HG03097 (cell line): ENCODE measurements at regions not wholly inside any gene's neighbourhood (a gene's known extent, or its start where the extent isn't known, plus 50 kb on each side); places are given as distances from the start of the nearest gene placed in this dataset.

ENCODE experiments used
- ATAC-seq: cut with Tn5 transposase; IDR thresholded peaks from one replicate; pipeline ENCODE4 v1.9.1; 2021; ENCODE audit not compliant: unreplicated experiment, low FRiP score

DNA sequence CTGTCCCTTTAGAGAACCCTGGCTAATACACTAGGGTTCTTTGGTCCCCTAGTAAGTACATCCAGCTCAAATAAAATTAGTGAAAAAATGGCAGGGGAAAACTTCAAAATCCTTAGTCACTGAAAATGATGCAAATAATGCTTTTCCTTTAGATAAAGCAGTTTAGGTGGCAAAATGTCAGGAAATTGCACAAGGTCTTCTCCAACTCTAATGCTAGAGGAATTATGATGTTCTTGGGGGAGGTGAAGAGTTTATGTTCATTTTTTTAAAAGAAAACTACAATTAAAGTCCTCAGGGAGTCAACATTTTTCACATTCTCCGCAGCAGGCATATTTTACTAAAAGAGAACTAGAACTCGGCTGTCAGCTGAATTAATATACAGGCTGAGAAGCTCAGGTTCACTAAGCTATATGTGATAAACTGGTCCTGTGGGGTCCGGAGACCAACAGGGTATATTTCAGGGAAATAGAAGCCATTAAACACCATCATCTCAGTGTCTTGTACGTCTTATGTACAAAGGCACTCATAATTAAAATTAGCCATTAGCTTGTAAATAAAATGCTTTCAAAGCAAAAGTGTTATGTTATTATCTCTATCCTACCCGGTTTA is 1164.7 kb upstream of the AUTS2 start:
- ATAC-seq: no peak

DNA sequence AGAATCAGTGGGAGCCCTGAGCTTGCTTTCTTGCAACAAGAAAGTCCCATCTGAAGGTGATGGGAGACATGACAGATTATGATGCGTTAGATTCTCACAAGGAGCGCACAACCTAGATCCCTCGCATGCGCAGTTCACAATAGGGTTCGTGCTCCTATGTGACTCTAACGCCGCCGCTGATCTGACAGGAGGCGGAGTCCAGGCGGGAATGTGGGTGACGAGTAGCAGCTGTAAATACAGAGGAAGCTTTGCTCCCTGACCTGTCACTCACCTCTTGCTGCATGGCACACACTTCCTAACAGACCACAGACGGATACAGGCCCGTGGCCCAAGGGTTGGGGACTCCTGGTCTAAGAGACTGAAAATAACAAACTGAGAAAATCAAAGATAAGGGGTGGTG is 1163.4 kb upstream of the AUTS2 start:
- ATAC-seq: no peak

DNA sequence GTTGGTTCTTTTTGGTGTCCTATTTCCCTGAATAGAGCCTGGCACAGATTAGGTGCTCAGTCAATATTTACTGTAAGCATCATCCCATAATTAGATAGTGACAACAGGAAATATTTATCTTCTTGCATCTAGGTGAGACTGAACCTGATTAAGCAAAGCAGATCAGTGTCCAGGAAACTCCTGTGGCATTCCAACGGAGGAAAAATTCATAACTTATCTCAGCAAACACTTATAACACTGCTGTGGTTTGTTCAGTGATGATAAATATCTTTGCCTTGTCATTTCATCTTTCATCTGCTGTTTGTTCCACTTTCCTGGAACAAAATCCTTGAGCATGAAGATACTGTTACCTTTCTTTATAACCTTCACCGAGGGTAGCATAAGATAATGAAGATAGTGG is 1160.3 kb upstream of the AUTS2 start:
- ATAC-seq: no peak

DNA sequence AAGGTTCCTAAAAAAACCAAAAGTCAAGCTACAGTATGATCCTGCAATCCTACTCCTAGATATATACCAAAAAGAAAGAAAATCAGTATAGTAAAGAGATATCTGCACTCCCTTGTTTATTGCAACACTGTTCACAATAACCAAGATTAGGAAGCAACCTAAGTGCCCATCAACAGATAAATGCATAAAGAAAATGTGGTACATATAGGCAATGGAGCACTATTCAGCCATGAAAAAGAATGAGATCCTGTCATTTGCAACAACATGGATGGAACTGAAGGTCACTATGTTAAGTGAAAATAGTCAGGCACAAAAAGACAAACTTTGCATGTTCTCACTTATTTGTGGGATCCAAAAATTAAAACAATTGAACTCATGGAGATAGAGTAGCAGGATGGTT is 1159.5 kb upstream of the AUTS2 start:
- ATAC-seq: no peak

DNA sequence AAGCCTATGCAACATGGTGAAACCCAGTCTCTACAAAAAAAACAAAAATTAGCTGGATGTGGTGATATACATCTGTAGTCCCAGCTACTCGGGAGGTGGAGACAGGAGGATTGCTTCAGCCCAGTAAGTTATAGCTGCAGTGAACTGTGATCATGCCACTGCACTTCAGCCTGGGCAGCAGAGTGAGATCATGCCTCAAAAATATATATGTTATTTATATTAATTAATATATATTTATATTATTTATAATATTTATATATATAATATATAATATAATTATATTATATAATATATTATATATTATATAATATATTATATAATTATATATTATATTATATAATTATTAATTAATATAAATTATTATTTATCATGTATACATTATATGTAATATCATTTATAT is 1158.4 kb upstream of the AUTS2 start:
- ATAC-seq: no peak

DNA sequence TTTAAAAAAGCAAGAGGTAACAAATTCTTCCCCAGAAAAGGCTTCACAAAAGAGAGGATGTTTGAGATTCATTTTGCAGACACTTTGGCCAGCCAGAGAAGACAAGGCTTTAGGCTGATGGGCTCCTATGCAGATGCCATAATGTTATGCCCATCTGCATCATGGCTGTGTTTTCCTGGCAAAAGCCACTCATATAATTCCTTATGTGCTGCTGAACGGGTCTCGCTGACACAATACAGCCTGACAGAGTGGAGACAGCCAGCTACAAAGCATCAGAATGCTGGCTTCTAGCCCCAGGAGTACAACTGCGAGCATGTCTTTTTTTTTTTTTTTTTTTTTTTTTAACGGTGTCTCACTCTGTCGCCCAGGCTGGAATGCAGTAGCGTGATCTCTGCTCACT is 1157.4 kb upstream of the AUTS2 start:
- ATAC-seq: no peak

DNA sequence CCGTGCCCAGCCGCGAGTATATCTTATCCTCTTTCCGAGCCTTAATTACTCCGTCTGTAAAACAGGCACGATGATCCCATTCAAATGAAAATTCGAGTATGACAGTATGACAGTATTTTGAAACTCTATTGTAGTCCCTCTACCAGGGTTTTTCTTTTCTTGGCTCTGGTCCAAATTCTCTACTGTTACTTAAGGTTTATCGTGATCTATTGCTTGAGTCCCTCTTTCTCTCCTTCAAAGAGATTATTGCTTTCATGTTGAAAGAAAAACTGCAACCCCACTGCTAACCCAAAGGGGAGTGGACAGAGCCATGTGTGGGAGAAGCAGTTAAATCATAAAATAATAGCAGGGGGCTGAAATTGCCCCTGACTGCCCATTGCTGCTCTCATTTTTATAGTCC is 1156.6 kb upstream of the AUTS2 start:
- no peak for ATAC-seq

DNA sequence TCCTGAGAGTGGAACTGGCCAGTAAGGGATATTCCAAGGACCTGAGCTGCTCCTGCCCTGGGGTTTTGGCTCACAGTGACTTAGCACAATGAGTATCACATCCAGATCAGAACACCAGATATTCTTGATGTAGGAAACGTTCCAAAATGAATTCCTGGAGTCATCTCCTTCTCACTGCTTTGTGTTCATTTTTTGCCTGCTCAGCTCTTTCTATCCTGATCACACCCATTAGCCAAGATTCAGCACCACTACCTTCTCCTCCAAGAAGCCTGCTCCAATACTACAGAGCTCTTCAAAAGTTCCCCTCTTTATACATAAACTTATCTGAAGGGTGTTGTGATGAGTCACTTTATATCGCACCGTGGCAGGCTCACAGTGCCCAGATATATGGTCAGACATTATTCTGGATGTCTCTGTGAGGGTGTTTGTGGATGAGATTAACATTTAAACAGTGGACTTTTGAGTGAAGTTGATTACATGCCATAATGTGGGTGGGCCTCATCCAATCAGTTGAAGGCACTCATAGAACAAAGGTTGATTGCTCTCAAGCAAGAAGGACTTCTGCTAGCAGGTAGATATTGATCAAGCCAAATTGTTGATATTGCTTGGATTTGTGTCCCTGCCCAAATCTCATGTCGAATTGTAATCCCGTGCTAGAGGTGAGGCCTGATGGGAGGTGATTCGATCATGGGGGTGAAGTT is 1155.2 kb upstream of the AUTS2 start:
- no peak for ATAC-seq

DNA sequence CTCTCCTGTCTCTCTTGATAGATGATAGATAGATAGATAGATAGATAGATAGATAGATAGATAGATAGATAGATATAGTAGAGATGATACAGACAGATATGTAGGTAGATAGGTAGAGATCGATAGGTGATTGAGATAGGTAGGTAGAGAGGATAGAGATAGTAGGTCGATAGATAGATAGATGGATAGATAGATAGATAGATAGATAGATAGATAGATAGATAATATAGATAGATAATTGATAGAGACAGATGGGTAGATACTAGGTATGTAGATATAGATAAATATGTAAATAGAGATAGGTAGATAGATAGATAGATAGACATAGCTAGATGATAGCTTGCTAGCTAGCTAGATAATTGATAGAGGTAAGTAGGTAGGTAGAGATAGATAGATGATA is 1154.2 kb upstream of the AUTS2 start:
- ATAC-seq: no peak

DNA sequence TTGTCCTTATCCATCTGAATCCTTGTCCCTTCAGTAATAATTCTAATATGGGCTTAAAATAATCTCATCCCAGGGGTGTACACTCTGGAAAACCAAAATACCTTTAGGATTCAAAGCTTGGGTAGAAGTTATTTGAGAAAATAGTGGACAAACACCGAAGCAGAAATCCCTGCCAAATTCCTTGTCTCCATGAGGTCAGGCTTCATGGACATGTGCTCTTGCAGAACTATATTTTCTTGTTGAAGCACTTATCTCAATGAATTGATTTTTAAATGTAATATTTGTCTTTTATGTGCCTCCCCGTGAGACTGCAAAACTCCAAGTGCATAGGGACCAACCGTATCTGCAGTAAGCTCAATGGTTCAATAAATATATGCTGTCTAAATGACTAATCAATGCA is 1153.3 kb upstream of the AUTS2 start:
- no peak for ATAC-seq

DNA sequence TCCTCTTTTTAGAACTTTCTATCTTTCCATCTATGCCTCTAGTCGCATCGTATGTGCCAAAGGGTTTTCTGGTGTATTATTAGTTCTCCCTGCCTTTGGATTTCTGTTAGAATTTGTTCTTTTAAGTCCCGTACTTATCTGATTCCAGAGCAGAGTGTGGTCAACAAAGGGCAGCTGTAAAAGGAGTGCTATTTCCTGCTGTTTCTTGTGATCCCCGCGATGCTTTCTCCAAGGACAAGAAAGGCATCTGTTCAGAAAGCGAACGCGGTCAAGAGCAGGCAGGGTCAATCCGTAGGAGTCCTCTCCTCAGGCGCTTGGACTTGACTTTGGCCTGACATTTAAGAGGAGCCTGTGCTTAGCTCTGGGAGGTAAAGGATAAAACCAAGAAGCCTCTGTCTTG is 1152.1 kb upstream of the AUTS2 start:
- no peak for ATAC-seq

DNA sequence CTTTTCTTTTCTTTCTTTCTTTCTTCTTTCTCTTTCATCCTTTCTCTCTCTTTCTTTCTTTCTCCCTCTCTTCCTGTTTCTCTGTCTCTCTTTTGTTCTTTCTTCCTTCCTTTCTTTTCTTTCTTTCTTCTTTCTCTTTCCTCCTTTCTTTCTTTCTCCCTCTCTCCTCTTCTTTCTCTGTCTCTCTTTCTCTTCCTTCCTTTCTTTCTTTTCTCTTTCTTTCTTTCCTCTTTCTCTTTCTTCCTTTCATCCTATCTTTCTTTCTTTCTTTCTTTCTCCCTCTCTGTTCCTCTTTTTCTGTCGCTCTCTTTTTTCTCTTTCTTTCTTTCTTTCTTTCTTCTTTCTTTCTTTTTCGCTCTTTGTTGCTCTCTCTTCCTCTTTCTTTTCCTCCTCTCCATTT is 1149.2 kb upstream of the AUTS2 start:
- ATAC-seq: no peak

DNA sequence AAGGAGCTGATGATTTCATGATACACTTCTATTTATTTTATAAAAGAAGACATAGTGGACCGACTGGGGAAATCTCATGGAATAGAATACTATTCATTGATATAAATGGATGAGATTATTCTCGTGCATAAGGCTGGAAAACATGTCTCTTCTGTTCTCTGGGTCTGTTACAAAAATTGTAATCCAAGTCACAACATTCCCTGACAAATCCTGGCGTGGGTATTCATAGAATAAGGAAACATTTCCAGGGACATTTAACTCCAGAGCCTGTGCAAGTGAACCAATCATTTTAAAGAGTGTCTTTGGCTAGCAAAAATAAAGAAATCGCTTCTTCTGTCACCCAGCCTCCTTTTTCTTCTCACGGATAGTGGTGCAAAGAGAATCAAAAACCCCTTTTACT is 1148.5 kb upstream of the AUTS2 start:
- ATAC-seq: no peak

DNA sequence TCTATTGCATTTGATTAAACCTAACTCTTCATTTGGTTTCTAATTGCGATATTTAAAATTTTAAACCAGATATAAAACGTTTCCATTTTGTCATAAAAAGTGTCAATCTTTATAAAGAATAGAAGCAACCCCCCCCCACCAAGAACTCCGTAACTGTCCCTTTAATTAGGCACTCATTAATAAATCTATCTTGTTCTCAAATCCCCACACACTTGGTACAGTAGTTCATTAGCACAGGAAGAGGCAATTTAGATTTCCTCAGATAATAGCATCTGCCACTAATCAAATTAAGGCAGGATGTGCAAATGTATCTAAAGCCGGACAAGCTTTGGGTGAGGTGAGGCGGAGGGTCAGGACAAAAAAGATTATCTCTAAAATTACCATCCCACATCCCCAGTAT is 1143.3 kb upstream of the AUTS2 start:
- no peak for ATAC-seq

DNA sequence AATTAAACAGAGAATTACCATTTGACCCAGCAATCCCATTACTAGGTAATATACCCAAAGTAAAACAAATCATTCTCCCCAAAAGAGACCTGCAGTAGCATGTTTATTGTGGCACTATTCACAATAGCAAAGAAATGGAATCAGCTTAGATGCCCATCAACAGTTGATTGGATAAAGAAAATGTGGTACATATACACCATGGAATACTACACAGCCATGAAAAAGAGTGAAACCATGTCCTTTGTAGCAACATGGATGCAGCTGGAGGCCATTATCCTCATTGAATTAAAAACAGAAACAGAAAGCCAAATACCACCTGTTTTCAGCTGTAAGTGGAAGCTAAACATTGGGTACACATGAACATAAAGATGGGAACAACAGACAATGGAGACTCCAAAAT is 1141.8 kb upstream of the AUTS2 start:
- ATAC-seq: no peak

DNA sequence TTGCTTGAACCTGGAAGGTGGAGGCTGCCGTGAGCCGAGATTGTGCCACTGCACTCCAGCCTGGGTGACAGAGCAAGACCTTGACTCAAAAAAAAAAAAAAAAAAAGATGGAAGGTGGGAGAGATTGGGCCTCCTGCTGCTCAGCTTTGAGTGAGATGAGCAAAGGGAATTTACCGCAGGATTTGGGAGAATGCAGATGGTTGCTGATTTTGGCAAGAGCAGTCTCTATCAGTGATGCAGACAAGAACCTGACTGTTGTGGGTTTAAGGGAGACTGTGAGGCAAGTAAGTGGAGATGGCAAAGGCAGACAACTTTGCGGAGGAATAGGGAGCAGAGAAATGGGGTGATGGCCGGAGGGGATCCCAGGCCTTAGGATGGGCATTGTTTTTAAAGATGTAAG is 1140.8 kb upstream of the AUTS2 start:
- ATAC-seq: no peak

DNA sequence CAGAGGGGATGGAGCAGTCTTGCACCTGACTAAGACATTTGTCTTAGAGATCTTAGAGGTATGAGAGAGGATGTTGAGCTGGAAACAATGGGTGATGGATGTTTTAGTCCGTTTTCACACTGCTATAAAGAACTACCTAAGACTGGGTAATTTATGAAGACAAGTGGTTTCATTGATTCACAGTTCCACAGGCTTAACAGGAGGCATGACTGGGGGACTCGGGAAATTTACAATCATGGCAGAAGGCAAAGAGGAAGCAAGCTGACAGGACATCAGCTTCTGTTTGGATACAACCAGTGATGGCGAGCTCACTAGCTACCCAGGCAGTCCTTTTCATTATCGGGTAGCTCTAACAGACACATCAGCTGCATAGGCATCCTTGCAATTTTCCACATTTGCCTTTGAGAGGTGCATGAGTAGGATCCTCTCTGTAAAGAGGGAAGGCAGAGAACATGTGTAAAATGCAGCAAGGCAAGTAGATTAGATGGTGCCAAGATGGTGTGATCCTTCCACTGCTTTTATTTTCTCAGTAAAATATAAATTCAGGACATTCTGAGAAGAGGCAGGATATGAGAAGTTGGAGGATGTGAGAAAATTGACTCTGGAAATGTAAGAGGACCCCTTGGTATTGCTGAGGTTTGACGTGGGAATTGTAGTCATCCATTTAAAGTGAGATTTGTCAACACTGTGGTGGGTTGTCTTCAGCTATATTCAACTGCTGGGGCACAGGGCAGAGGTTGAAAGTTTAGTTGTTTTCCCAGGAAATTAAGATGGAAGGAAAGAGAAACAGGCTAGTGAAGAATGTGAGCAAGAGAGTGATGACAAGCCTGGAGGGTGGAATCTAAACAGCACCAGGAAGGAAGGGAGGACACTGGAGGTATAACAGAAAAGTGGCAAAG is 1140.0 kb upstream of the AUTS2 start:
- no peak for ATAC-seq

DNA sequence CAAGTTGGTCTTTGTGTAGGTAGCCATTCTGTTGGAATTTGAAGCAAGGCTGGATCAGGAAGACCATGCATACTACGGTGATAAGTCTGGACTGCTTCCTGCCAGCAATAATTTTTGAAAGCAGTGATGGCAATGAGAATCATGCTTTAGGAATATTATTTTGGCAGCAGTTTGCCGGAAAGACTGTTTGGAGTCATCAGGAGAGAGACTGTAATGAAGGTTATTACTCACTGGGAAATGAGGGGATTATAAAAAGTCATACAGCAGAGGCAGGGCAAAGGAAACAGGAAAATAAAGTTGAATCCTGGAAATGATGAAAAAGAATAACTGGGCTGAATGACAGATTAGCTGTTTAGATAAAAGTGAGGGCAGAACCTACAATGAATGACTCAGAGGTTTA is 1136.8 kb upstream of the AUTS2 start:
- no peak for ATAC-seq

DNA sequence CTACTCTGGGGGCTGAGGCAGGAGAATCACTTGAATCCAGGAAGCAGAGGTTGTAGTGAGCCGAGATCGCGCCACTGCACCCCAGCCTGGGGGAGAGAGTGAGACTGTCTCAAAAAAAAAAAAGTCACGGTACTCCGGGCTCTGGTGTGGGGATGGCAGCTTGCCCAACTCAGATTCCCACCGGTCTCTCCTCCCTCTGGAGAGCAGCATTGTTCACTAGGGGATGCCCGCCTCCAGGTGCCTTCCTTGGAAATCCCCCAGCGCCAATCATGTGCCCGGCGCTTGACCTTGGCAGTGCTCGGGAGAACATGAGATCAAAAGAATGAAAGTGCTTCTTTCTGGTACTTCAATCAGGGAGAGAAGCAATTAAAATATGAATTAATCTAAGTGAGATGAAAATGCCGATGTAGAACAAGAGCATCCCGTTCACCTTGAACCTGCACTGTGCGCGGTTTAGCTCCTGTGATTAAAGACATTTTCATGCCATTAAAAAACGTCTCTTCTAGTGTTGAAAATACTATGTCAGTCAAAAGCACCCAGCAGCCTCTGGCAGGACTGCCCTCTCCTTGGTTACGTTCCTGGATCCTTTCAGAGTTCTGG is 1127.3 kb upstream of the AUTS2 start:
- ATAC-seq: no peak

DNA sequence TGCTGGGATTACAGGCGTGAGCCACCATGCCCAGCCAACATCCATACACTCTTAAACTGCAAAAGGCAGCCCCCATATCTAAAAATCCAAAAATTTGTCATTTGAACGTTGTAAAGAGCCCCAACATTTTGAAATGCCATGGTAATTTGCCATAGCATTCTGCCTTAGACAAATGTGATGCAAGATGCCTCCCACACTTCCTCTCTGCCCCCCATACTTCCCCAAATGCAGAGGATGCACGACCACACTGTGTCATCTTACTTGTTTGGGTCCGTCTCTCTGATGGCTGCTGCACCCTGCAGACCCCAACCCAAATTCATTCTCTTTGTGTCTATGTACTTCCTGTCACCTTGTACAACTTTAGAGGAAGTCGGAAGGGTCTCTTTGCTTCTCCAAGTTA is 1125.6 kb upstream of the AUTS2 start:
- no peak for ATAC-seq

DNA sequence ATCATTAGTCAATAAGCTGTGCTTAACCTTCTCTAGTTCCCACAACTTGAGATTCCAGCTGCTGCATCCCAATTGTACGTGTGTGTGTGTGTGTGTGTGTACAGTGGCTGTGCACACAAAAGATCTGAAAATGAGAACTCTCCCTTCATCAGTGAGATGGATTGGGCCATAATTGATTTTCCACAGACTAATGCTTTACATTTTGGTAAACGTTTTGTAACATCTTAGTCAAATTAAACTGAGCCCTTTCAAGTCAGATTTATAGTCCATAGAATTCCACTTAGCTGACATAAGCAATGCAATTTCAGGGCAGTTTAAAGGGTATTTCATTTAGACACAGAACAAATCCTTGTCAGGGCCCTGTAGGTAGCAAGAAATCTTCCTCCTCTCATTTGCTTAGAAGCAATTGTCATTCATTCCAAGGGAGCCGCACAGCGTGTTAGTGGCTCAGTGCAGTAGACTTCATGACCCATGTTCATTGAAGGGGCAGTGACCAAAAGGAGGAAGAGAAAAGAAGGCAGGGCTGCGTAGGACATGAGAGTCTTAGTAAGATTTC is 1123.5 kb upstream of the AUTS2 start:
- no peak for ATAC-seq
